GM18867 (cell line): ENCODE measurements at regions not wholly inside any gene's neighbourhood (a gene's known extent, or its start where the extent isn't known, plus 50 kb on each side); places are given as distances from the start of the nearest gene placed in this dataset.

Experiments used
- ATAC-seq: cut with Tn5 transposase; IDR thresholded peaks from one replicate; pipeline ENCODE4 v1.9.1; 2021; ENCODE audit warnings: mild to moderate bottlenecking, moderate library complexity; ENCODE audit not compliant: unreplicated experiment

DNA sequence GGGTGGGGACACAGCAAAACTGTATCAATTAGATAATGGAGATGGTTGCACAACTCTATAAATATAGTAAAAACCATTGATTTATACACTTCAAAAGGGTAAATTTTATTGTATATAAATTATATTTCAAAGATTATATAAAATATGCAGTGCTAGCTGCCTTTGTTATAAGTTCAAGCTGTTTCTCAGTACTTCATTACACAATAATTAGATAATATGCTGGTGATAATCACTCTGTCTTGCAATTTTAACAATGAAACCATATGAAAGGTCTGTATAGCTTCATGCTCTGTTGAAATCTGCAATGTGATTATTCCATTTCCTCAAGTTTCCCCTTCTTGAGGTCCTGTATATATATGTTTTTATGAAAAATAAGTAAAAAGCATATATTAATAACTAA lies 73.4 kb upstream of the PLS3 start:
- ATAC-seq, result no peak

- no peak for ATAC-seq
Measured at GRCh38 chrX:115490814-115491213, 70.2 kb upstream of the PLS3 start.

GRCh38 chrX:115491766-115492165 lies 69.2 kb upstream of the PLS3 start:
- ATAC-seq, result no peak

- no peak for ATAC-seq
Measured at GRCh38 chrX:115493015-115493414, 68.0 kb upstream of the PLS3 start.

DNA sequence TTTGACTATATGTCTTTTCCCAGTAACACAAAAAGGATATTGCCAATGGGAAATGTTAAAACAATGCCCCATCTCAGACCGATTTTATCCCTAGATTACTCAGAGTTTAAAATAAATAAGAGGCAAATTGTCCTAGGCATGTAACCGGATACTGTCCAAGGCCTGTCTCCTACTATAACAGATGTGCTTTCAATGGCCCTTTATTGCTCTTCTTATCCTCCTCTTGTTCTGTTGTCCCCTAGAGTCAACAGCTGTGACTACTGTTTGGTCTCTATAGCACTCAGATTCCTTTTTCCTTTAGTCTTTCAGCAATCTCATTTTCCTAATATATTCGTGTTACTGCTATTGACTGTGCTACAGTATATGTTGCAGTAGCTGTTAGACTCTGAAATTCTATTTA lies 66.8 kb upstream of the PLS3 start:
- no peak for ATAC-seq

GRCh38 chrX:115499112-115499805 lies 61.7 kb upstream of the PLS3 start:
- ATAC-seq, result no peak

- peak; percentile 64 for ATAC-seq
Measured at GRCh38 chrX:115503099-115503498, 57.9 kb upstream of the PLS3 start.

GRCh38 chrX:115504167-115504566 lies 56.8 kb upstream of the PLS3 start:
- no peak for ATAC-seq
